ENCODE measurements at regions not wholly inside any gene's neighbourhood (a gene's known extent, or its start where the extent isn't known, plus 50 kb on each side); places are given as distances from the start of the nearest gene placed in this dataset.

GRCh38 chr20:22918286-22918983 is 116.7 kb upstream of the SSTR4 start:
- H3K18ac ChIP-seq (ENCODE audit: low read depth in 1 of 2, low read length in 2 of 2) = peak overlapping the region in 1 of 2 experiments; percentile 11

GRCh38 chr20:22920898-22921297 is 114.2 kb upstream of the SSTR4 start:
- Histone ChIP-seq H3K9ac (ENCODE audit: low read length) (no peak overlapping the region), H3K23ac (ENCODE audit: low read length in 2 of 2) (no peak overlapping the region), H3K14ac (ENCODE audit: low read length in 2 of 2) (no peak overlapping the region), H2AFZ (ENCODE audit: low read depth, low read length) (no peak overlapping the region), H3K27me3 (ENCODE audit: control insufficient read depth in 1 of 2, insufficient read depth in 1 of 2, low read length in 2 of 2) (peaks cover 11 to 15% of the 10 kb centered on the region in 2 experiments), H3K79me1 (replicated peaks; ENCODE audit: low read length, poor library complexity, severe bottlenecking) (no peaks in the 10 kb centered on the region), H3K9me3 (ENCODE audit: control insufficient read depth, low read length) (no peaks in the 10 kb centered on the region), H3K18ac (ENCODE audit: low read depth in 1 of 2, low read length in 2 of 2) (no peak overlapping the region), H2BK5ac (ENCODE audit: low read depth, low read length, poor library complexity, severe bottlenecking) (no peak overlapping the region), H2BK120ac (ENCODE audit: low read depth, low read length) (peak overlapping the region; percentile 37), H3K27ac (ENCODE audit: low read length, poor library complexity, severe bottlenecking) (no peak overlapping the region), H2BK15ac (ENCODE audit: low read depth, poor library complexity, severe bottlenecking) (no peak overlapping the region), H2AK5ac (ENCODE audit: low read length, severe bottlenecking) (no peak overlapping the region), H4K8ac (ENCODE audit: low read length) (no peak overlapping the region), H3K4me2 (ENCODE audit: low read length, poor library complexity, severe bottlenecking) (no peak overlapping the region), H3K36me3 (ENCODE audit: control insufficient read depth in 1 of 2, insufficient read depth in 2 of 2, low read depth in 1 of 2, low read length in 2 of 2) (no peaks in the 10 kb centered on the region), H3K4me1 (ENCODE audit: control insufficient read depth, insufficient read depth, low read depth, low read length) (no peaks in the 10 kb centered on the region), H2BK12ac (ENCODE audit: low read length in 2 of 2) (no peak overlapping the region), H3K4ac (ENCODE audit: low read depth in 1 of 2, low read length in 2 of 2) (peak overlapping the region in 1 of 2 experiments; percentile 46), H3K4me3 (ENCODE audit: insufficient read depth in 1 of 2, low read depth in 1 of 2, low read length in 2 of 2) (no peak overlapping the region), H4K91ac (ENCODE audit: low read length) (no peak overlapping the region)
- DNase-seq = peak; percentile 65
- WGBS = 85% methylated on average over 5 of the region's 5 CpGs

More at GRCh38 chr20:22918286-22918983, 116.7 kb upstream of the SSTR4 start:
- H2AFZ ChIP-seq (ENCODE audit: low read depth, low read length) = no peak overlapping the region
- no peak overlapping the region for H4K91ac ChIP-seq (ENCODE audit: low read length)
- no peaks in the 10 kb centered on the region for H3K36me3 ChIP-seq (ENCODE audit: control insufficient read depth in 1 of 2, insufficient read depth in 2 of 2, low read depth in 1 of 2, low read length in 2 of 2)
- H4K8ac ChIP-seq (ENCODE audit: low read length) = no peak overlapping the region
- H2BK15ac ChIP-seq (ENCODE audit: low read depth, poor library complexity, severe bottlenecking) = no peak overlapping the region
- peaks cover 11 to 22% of the 10 kb centered on the region in 2 experiments for H3K27me3 ChIP-seq (ENCODE audit: control insufficient read depth in 1 of 2, insufficient read depth in 1 of 2, low read length in 2 of 2)
- H3K14ac ChIP-seq (ENCODE audit: low read length in 2 of 2) = no peak overlapping the region
- no peak overlapping the region for H3K4ac ChIP-seq (ENCODE audit: low read depth in 1 of 2, low read length in 2 of 2)
- H3K27ac ChIP-seq (ENCODE audit: low read length, poor library complexity, severe bottlenecking) = no peak overlapping the region
- no peak overlapping the region for H2BK12ac ChIP-seq (ENCODE audit: low read length in 2 of 2)
- peak; percentile 73 for DNase-seq
- H3K9me3 ChIP-seq (ENCODE audit: control insufficient read depth, low read length) = no peaks in the 10 kb centered on the region
- H3K79me1 ChIP-seq (replicated peaks; ENCODE audit: low read length, poor library complexity, severe bottlenecking) = no peaks in the 10 kb centered on the region
- H2BK120ac ChIP-seq (ENCODE audit: low read depth, low read length) = no peak overlapping the region
- no peak overlapping the region for H3K9ac ChIP-seq (ENCODE audit: low read length)
- no peak overlapping the region for H2AK5ac ChIP-seq (ENCODE audit: low read length, severe bottlenecking)
- H2BK5ac ChIP-seq (ENCODE audit: low read depth, low read length, poor library complexity, severe bottlenecking) = no peak overlapping the region
- H3K4me1 ChIP-seq (ENCODE audit: control insufficient read depth, insufficient read depth, low read depth, low read length) = no peaks in the 10 kb centered on the region
- H3K4me2 ChIP-seq (ENCODE audit: low read length, poor library complexity, severe bottlenecking) = no peak overlapping the region
- no peak overlapping the region for H3K4me3 ChIP-seq (ENCODE audit: insufficient read depth in 1 of 2, low read depth in 1 of 2, low read length in 2 of 2)
- H3K23ac ChIP-seq (ENCODE audit: low read length in 2 of 2) = no peak overlapping the region

- Histone ChIP-seq H3K9ac (ENCODE audit: low read length) (peak overlapping the region; percentile 58), H3K18ac (ENCODE audit: low read depth in 1 of 2, low read length in 2 of 2) (no peak overlapping the region), H3K27ac (ENCODE audit: low read length, poor library complexity, severe bottlenecking) (no peak overlapping the region), H3K4me2 (ENCODE audit: low read length, poor library complexity, severe bottlenecking) (no peak overlapping the region), H3K27me3 (ENCODE audit: control insufficient read depth in 1 of 2, insufficient read depth in 1 of 2, low read length in 2 of 2) (peaks cover 11 to 15% of the 10 kb centered on the region in 2 experiments), H2AFZ (ENCODE audit: low read depth, low read length) (no peak overlapping the region), H4K91ac (ENCODE audit: low read length) (no peak overlapping the region), H3K23ac (ENCODE audit: low read length in 2 of 2) (no peak overlapping the region), H2BK12ac (ENCODE audit: low read length in 2 of 2) (no peak overlapping the region), H2BK5ac (ENCODE audit: low read depth, low read length, poor library complexity, severe bottlenecking) (no peak overlapping the region), H3K4me3 (ENCODE audit: insufficient read depth in 1 of 2, low read depth in 1 of 2, low read length in 2 of 2) (no peak overlapping the region), H3K36me3 (ENCODE audit: control insufficient read depth in 1 of 2, insufficient read depth in 2 of 2, low read depth in 1 of 2, low read length in 2 of 2) (no peaks in the 10 kb centered on the region), H3K14ac (ENCODE audit: low read length in 2 of 2) (no peak overlapping the region), H3K79me1 (replicated peaks; ENCODE audit: low read length, poor library complexity, severe bottlenecking) (no peaks in the 10 kb centered on the region), H2BK15ac (ENCODE audit: low read depth, poor library complexity, severe bottlenecking) (no peak overlapping the region), H2BK120ac (ENCODE audit: low read depth, low read length) (no peak overlapping the region), H2AK5ac (ENCODE audit: low read length, severe bottlenecking) (no peak overlapping the region), H3K4me1 (ENCODE audit: control insufficient read depth, insufficient read depth, low read depth, low read length) (no peaks in the 10 kb centered on the region), H3K4ac (ENCODE audit: low read depth in 1 of 2, low read length in 2 of 2) (no peak overlapping the region), H4K8ac (ENCODE audit: low read length) (no peak overlapping the region), H3K9me3 (ENCODE audit: control insufficient read depth, low read length) (no peaks in the 10 kb centered on the region)
- WGBS = 20% methylated on average over 7 of the region's 7 CpGs
- peak; percentile 91 for DNase-seq
These were observed 113.3 kb upstream of the SSTR4 start for GRCh38 chr20:22921595-22922421.

- no peak for DNase-seq
- Histone ChIP-seq H2AK5ac (ENCODE audit: low read length, severe bottlenecking) (no peak overlapping the region), H3K14ac (ENCODE audit: low read length in 2 of 2) (no peak overlapping the region), H3K4me2 (ENCODE audit: low read length, poor library complexity, severe bottlenecking) (no peak overlapping the region), H4K8ac (ENCODE audit: low read length) (no peak overlapping the region), H3K9me3 (ENCODE audit: control insufficient read depth, low read length) (no peaks in the 10 kb centered on the region), H2BK12ac (ENCODE audit: low read length in 2 of 2) (no peak overlapping the region), H3K36me3 (ENCODE audit: control insufficient read depth in 1 of 2, insufficient read depth in 2 of 2, low read depth in 1 of 2, low read length in 2 of 2) (no peaks in the 10 kb centered on the region), H3K4me3 (ENCODE audit: insufficient read depth in 1 of 2, low read depth in 1 of 2, low read length in 2 of 2) (no peak overlapping the region), H2BK15ac (ENCODE audit: low read depth, poor library complexity, severe bottlenecking) (no peak overlapping the region), H3K4ac (ENCODE audit: low read depth in 1 of 2, low read length in 2 of 2) (no peak overlapping the region), H3K18ac (ENCODE audit: low read depth in 1 of 2, low read length in 2 of 2) (no peak overlapping the region), H3K4me1 (ENCODE audit: control insufficient read depth, insufficient read depth, low read depth, low read length) (no peaks in the 10 kb centered on the region), H2BK120ac (ENCODE audit: low read depth, low read length) (no peak overlapping the region), H3K23ac (ENCODE audit: low read length in 2 of 2) (no peak overlapping the region), H3K9ac (ENCODE audit: low read length) (no peak overlapping the region), H2AFZ (ENCODE audit: low read depth, low read length) (no peak overlapping the region), H3K79me1 (replicated peaks; ENCODE audit: low read length, poor library complexity, severe bottlenecking) (no peaks in the 10 kb centered on the region), H3K27me3 (ENCODE audit: control insufficient read depth in 1 of 2, insufficient read depth in 1 of 2, low read length in 2 of 2) (peaks cover 15 to 18% of the 10 kb centered on the region in 2 experiments), H3K27ac (ENCODE audit: low read length, poor library complexity, severe bottlenecking) (no peak overlapping the region), H2BK5ac (ENCODE audit: low read depth, low read length, poor library complexity, severe bottlenecking) (no peak overlapping the region), H4K91ac (ENCODE audit: low read length) (no peak overlapping the region)
- 80% methylated on average over 2 of the region's 2 CpGs for WGBS
These were observed 112.1 kb upstream of the SSTR4 start for GRCh38 chr20:22922987-22923386.

Measured in mesenchymal stem cell (in vitro differentiated cells and primary cell).